ENCODE measurements at regions not wholly inside any gene's neighbourhood (a gene's known extent, or its start where the extent isn't known, plus 50 kb on each side); places are given as distances from the start of the nearest gene placed in this dataset.

GRCh38 chr6:122128445-122128844, 271.0 kb upstream of the HSF2 start:
- DNase-seq (ENCODE audit: extremely low spot score): no peak
- TF ChIP-seq CTCF (IDR thresholded peaks at IDR 0.05; ENCODE audit: control extremely low read depth, extremely low read depth, low read depth, missing control alignments): no peak
- POLR2A ChIA-PET: no interaction called here
- CTCF ChIA-PET: interaction anchor here (0.9 to 1.9 kb wide), 2 partner anchors 10 to 12 kb away, joined by 4 read pairs; no protein-coding TSS in a partner anchor

DNA sequence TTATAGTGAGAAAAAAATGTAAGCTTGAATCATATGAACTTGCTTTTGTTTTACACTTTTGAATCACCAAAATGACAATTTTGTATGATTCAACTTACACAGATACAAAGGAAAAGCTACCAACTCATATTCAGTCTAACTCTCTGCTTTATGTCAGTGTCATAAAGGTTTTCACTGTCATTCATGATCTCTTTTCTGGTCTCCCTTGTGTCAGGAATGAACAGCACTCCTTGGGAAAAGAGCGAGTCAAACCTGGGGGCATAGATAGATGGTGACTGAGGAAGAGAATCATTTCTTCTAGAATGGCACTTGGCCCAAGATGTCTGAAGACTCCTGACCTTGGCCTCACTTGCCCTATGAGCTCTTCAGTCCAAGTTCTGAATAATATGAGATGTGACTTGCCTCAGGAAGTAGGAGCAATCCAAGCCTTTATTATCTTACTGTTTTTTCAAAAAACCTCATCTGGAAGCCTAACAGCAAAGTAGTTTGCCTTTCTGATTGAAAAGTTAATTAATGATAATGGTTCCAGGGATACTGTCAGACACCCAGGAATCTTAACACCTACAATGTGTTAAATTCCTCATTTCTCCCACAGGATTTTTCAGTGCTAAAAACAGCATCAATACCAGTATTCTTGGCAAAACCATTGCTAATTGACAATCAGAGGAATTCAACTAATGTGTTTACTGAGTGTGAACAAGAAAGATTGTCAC, 270.0 kb upstream of the HSF2 start:
- ChIA-PET CTCF (interaction anchor here (0.9 to 1.9 kb wide), 3 partner anchors 11 to 26 kb away, joined by 4 read pairs; no protein-coding TSS in a partner anchor), POLR2A (no interaction called here)
- no peak for TF ChIP-seq CTCF (IDR thresholded peaks at IDR 0.05; ENCODE audit: control extremely low read depth, extremely low read depth, low read depth, missing control alignments)
- DNase-seq (ENCODE audit: extremely low spot score): no peak

DNA sequence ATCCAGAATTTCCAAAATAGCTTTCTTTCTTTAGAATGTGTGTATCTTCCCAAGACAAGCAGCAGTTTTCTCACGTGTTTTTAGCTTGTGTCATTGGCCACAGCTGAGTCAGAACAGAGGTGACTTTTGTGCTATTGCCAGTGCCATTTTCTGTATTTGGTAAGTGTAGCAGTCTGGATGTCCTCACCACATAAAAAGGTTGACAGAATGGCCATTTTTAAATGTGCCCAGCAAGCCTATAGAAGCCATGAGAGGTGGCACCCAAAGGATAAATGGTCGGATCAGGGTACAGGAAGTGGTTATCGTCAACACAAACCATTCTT, 269.5 kb upstream of the HSF2 start:
- no peak for DNase-seq (ENCODE audit: extremely low spot score)
- no peak for TF ChIP-seq CTCF (IDR thresholded peaks at IDR 0.05; ENCODE audit: control extremely low read depth, extremely low read depth, low read depth, missing control alignments)
- ChIA-PET POLR2A (no interaction called here), CTCF (interaction anchor here (1.4 kb wide), 1 partner anchor 26 kb away, joined by 4 read pairs; no protein-coding TSS in a partner anchor)

DNA sequence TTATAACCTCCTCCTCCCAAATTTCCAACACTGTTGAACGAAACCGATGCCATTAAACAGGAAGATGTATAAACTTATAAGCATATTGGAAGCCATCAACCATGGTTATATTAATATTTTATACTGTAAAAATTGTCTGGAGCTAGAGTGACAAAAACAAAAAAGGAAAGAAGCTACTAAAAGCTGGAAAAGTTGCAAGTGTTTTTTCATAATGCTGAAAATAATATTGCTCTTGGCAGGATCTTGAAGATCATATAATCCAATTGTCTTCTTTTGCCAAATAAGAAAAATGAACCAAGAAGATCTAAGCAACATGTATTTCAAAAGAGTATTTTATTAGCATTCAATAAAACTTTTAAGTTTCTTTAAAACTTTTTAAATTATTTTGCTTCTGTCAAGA, 268.9 kb upstream of the HSF2 start:
- POLR2A ChIA-PET: no interaction called here
- CTCF ChIA-PET: interaction anchor here (1.2 kb wide), 1 partner anchor 23 kb away, joined by 3 read pairs; no protein-coding TSS in a partner anchor
- DNase-seq (ENCODE audit: extremely low spot score): no peak
- no peak for TF ChIP-seq CTCF (IDR thresholded peaks at IDR 0.05; ENCODE audit: control extremely low read depth, extremely low read depth, low read depth, missing control alignments)

DNA sequence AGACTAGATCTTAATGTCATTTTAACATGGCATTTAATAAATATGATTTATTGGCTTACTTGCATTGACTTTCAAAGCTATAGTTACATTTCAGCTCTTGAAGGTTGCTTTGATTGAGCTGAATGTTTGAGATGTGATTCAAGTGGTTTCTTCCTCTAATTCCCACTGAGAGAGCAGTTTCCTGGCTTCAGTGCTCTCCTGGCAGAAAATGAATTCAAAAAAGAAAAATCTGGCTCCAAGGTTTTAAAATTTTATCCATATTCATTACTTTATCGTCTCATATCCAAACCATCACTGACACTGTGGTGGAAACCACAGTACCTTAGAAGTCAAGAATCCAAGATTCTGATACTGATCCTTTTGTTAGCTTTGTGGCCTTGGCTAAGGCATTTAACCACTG, 263.1 kb upstream of the HSF2 start:
- POLR2A ChIA-PET: no interaction called here
- TF ChIP-seq CTCF (IDR thresholded peaks at IDR 0.05; ENCODE audit: control extremely low read depth, extremely low read depth, low read depth, missing control alignments): no peak
- CTCF ChIA-PET: no interaction called here
- no peak for DNase-seq (ENCODE audit: extremely low spot score)

GRCh38 chr6:122140031-122140430, 259.4 kb upstream of the HSF2 start:
- no peak for DNase-seq (ENCODE audit: extremely low spot score)
- no peak for TF ChIP-seq CTCF (IDR thresholded peaks at IDR 0.05; ENCODE audit: control extremely low read depth, extremely low read depth, low read depth, missing control alignments)
- ChIA-PET CTCF (interaction anchor here (1.0 kb wide), 1 partner anchor 11 kb away, joined by 4 read pairs; no protein-coding TSS in a partner anchor), POLR2A (no interaction called here)
